AML-193 (cell line): ENCODE measurements at regions not wholly inside any gene's neighbourhood (a gene's known extent, or its start where the extent isn't known, plus 50 kb on each side); places are given as distances from the start of the nearest gene placed in this dataset.

Experiments
- DNase-seq, 2 experiments: peaks; one replicate each; lab custom pipeline; 2025; lab: John Stamatoyannopoulos, UW

- DNase-seq: no peak
These were observed 216.5 kb downstream of the BLID start for GRCh38 chr11:121899520-121899919.

GRCh38 chr11:121898903-121899302 is 217.1 kb downstream of the BLID start:
- DNase-seq: no peak

DNA sequence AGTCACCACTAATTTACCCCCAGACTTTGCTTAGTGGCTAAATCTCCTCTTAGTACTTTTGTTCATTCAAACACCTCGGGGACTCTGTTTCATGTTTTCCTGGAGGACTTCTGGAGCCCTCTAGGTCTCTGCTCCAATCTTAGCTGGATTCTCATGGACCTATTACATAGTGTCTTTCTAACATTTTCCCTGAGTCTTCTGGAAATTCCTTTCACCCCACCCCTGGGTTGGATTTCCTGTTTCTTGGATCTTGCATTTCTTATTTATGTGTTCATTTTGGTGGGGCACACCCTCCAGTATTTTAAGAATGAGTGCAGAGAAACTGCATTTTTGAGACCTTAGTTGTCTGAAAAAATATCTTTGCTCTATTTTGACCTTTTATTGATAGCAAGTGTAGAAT is 220.1 kb downstream of the BLID start:
- no peak for DNase-seq

GRCh38 chr11:121894581-121894980 is 221.4 kb downstream of the BLID start:
- no peak for DNase-seq

DNA sequence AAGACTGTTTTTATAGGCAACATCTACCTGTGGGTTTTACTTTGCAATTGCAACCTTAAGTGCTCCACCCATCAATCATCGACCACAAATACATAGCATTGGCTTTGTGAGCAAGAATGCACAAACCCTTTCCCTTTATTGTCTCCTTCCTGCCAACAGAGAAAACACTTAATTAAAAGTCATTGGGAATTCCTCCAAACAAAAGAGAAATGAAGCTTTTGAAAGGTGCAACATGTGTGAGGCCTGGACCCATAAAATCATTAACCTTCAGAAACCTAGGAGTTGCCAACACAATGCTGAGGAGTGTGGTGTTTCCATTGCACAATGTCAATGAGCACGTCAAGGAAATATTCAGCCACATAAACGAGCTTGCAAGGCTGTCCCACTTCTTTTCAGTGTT is 223.2 kb downstream of the BLID start:
- DNase-seq: no peak

DNA sequence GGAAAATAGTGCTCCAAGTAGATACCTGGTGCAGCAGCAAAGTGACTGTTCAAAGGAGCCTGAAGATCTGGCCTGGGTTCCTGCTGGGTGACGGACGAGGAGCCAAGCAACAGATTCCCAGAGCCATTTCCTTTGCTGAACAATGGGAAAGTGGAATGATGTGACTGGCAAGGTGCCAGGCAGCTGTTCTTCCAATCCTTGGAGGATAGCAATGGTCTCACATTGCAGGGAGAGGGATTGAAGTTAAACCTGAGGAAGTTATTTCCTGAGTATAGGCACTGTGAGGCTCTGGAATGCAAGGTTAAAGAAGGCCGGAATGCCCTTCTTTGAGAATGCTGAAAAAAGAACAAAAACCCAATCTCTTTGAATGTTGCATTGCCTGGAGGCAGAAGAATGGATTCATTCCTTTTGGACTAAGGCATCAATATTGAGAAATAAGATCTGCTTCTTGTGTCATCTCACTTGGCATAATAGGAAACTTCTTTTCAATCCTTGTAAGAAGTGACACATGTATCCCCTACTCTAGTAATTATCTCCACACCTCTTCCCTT is 223.8 kb downstream of the BLID start:
- DNase-seq: no peak

GRCh38 chr11:121890946-121891515 is 225.0 kb downstream of the BLID start:
- DNase-seq: no peak

DNA sequence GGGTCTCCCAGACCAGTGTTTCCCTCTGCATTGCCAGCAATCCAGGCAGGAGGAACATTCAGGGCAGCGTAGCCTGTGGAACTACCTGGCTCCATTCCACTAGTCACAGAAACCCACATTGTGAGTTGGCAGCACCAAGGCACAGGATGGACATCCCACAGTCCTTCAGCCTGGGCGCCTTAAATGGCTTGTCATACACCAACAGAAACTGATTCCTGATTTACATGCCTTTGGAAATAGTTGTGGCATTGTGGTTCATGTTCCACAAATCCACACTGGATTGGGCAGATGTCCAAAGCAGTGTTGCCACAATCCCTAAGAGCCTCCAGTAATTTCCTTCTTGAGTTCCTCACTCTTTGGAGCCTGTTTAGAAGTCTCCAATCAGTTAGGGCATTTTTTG is 225.6 kb downstream of the BLID start:
- DNase-seq: no peak

DNA sequence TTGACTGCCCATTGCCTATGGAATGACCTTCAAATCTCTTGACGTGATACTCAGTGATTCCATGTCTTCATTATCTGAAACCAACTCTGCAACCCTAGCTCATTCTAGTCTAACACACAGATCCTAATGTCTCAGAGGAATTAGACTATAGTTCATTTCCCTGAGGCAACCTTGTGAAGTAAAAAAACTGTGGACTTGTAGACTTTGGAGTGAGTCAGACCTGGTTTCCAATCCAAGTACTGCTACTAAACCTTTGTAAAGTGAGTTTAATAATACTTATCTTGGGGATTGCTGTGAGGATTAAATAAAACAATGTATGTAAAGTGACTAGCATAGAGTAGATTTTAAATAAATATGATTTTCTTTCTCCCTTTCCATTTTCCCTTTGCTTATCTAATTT is 226.1 kb downstream of the BLID start:
- no peak for DNase-seq

DNA sequence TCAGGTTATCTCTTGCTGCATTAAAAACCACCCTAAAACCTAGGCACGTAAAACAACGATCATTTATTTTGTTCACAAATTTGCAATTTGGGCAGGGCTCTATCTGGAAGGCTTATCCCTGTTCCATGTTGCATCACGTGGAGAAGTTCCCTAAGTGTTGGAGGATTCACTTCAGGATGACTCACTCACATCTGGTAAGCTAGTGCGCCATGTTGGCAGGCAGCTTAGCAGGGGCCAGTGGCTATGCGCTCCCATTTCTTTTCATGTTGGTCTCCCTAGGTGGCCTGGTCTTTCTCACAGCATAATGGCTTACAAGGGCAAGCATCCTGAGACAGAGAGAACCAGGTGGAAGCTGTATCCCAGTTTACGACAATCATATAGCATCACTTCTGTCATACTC is 226.8 kb downstream of the BLID start:
- no peak for DNase-seq

DNA sequence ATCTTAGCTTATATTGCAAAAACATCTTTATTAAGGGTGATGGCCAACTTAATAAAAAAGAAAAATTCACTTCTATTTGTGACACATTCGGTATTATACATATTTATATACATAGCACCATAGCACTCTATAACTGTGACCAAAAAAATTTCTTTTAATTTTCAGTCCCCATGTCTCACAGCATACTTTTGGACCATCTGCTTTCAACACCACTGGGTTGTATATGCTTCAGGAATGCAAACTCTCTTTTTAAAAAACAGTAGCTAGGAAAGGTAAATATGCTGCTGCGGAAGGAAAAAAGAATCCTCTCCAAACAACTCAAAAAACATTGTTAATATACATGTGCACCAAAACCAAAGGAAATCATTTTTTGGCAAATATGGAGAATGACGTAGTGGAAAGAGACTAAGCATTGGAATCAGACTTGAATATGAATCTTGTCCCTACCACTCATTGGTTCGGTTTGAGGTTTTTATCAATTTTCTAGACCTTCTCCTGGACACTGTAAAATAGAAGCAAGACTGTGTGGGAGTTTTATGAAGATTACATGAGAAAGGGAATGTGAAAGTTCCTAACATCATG is 227.9 kb downstream of the BLID start:
- no peak for DNase-seq

DNA sequence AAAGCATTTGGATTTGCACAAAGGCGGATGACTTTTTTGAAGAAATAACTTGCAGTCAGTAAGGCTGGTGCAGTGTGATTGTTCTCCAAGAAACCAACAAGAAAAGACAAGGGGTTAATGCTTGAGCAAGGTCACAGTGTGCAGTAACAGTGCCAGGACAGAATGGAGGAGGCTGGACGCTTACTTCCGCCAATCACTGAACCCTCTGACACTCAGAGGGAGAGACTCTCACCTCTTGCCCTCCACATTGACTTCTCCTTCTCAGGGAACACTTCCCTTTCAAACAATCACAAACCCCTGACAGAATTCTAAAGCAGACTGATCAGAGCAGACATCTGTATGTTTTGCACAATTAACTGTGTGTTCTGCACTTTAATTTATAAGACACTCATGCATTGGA is 228.4 kb downstream of the BLID start:
- DNase-seq: no peak

GRCh38 chr11:121886996-121887395 is 229.0 kb downstream of the BLID start:
- DNase-seq: no peak

- DNase-seq: no peak
These were observed 229.8 kb downstream of the BLID start for GRCh38 chr11:121886005-121886734.

DNA sequence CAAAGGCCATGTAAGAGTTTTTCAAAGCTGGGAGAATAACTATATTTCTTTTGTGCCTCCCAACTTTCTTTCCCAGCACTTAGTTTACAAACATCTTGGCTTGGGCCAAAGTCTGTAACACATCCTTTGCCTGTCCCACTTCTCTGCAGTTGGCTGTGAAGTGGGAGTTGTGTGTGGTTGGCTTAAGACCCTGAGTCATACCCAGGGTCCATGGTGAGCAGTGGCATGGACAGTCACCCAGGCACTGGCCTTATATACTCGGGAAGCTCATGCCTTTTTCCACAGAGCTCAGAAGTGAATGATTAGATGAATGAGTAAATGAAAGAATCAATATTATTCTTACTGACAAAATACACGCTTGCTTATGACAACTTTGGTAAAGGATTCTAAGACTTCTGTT is 231.4 kb downstream of the BLID start:
- no peak for DNase-seq

DNA sequence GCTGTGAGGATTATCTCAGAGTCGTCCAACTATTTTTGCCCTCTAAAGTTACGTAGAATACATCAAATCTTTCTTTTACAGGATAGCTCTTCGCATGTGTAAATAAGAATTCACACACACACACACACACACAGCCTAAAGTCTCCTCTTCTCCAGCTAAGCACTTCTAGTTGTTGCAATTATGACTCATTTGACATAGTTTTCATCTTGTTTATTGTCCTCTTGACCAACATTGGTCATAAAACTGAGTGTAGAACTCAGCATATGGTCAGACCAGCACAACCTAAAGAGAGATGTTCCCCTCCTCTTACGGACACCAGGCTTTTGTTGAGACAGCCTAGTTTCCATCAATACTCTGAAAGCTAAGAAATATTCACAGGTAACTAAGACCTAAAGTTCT is 234.2 kb downstream of the BLID start:
- DNase-seq: no peak

- DNase-seq: no peak
These were observed 238.9 kb downstream of the BLID start for GRCh38 chr11:121877152-121877551.

GRCh38 chr11:121873766-121874165 is 242.2 kb downstream of the BLID start:
- no peak for DNase-seq

DNA sequence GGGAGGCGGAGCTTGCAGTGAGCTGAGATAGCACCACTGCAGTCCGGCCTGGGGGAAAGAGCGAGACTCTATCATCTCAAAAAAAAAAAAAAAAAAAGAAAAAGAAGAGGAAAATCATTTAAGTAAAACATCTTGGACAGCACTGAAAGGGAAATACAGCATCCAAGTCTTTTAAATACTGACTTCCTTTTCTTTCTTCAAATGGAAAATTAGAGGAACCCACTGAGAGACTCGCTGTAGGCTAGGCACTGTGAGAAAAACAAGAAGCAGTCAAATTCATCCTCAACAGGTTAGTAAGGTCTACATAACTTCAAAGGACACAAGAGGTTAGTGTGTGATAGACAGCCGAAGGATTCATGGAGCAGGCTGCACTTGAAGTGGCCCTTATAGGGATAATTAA is 243.7 kb downstream of the BLID start:
- no peak for DNase-seq

DNA sequence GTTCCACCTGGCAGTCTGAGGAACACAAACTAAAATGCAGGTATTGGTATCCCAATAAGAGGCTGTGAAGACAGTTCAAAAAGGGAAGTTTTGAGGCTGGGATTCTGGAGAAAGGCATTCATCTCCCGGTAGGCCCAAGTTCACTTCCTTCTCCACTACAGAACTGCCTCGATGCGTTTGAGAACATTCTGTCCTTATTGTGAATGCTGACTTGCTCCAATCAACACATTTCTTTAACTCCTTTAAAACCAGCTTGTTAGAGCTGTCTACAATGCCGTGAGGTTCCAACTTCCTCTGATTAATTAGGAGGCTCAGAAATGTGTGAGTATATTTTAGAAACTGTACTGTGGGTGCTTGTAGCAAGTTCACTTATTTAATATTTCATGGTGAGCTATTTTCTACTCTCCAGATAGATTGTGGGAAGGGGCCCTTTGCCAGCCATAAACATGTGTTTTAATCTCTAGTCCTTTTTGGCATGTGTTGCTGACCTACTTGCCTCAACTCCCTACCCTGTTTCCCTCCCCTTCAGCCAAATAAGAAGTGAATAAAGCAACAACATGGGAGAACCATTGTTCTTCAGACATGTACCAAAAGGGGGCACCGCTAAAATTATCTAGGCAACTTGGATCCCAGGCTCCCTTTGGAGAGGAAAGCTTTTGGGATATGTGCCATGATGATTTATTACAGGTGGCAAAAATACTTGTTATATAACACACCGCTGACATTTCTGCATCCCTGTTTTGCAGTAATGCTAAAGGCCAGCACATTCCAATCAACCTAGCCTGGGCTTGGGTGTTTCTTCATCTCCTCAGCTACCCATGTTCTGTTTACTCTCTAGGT is 245.6 kb downstream of the BLID start:
- DNase-seq: no peak

DNA sequence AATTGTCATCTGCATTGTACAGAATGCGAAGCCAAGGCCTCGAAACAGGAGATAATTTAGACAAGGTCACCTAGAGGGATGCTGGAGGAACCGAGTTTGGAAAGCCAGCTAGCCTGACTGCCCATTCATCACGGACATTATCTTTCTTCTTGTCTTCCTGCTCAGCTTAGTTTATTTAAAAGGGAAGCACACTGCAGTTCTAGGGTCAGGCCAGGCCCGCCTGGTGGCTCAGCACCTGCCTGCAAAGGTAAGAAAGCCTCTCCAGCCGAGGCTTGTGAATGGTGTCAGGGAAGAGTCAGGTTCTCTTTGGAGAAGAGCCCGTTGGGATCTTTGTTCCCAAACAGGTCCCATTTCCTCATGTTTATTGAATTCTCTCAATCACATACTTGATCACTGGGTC is 246.5 kb downstream of the BLID start:
- DNase-seq: no peak

GRCh38 chr11:121866754-121867153 is 249.3 kb downstream of the BLID start:
- DNase-seq: no peak

GRCh38 chr11:121864660-121865059 is 251.4 kb downstream of the BLID start:
- peak in 1 of 2 experiments; percentile 1 for DNase-seq
